ENCODE measurements at regions not wholly inside any gene's neighbourhood (a gene's known extent, or its start where the extent isn't known, plus 50 kb on each side); places are given as distances from the start of the nearest gene placed in this dataset.
"Not testable (repeated sequence)": the region's sequence is repeated elsewhere in the genome, so short reads cannot be mapped to it uniquely, and the experiment has no call there.

- no peak for DNase-seq (ENCODE audit: low spot score)
- no peaks in the 10 kb centered on the region for H3K27me3 Mint-ChIP-seq (ENCODE audit: low read depth)
- intact Hi-C loops (cut with micrococcal nuclease): no loop called here
- peaks cover 15% of the 10 kb centered on the region for H3K9me3 Mint-ChIP-seq
- H3K4me3 Mint-ChIP-seq (ENCODE audit: low read depth): no peak overlapping the region
- no peaks in the 10 kb centered on the region for H3K4me1 Mint-ChIP-seq (ENCODE audit: low read depth)
- H3K27ac Mint-ChIP-seq: no peak overlapping the region
- H3K36me3 Mint-ChIP-seq (ENCODE audit: low read depth): no peaks in the 10 kb centered on the region
Observed at GRCh38 chr5:126117044-126117443, 306.2 kb upstream of the GRAMD2B start.

DNA sequence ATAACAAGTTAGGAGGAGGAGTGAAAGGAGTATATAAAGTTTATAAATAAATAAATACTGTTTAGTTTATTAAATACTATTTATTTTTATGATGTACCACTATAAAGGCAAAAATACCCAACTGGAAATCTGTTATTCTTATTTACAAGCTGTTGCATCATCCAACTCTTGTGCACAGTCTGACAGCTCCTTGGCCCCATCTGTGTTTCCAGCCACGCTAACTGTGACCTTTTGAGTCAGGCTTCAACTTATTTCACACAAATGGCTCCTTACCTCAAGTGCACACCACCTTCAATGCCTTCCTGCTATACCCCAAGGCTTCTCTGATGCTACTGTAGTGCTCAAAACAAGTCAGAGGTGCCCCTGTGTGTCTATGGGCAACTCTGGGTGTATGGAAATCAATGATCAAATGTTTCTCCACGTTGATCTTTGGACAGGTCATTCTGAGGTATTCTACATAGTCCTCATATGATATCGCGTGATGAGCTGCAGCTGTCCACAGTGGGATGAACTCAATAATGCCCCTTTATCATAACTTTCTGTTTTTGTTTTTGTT, 303.2 kb upstream of the GRAMD2B start:
- no peaks in the 10 kb centered on the region for H3K36me3 Mint-ChIP-seq (ENCODE audit: low read depth)
- intact Hi-C loops (cut with micrococcal nuclease): no loop called here
- H3K4me1 Mint-ChIP-seq (ENCODE audit: low read depth): no peaks in the 10 kb centered on the region
- no peak overlapping the region for H3K27ac Mint-ChIP-seq
- peaks cover 8% of the 10 kb centered on the region for H3K9me3 Mint-ChIP-seq
- H3K27me3 Mint-ChIP-seq (ENCODE audit: low read depth): no peaks in the 10 kb centered on the region
- no peak for DNase-seq (ENCODE audit: low spot score)
- H3K4me3 Mint-ChIP-seq (ENCODE audit: low read depth): no peak overlapping the region

DNA sequence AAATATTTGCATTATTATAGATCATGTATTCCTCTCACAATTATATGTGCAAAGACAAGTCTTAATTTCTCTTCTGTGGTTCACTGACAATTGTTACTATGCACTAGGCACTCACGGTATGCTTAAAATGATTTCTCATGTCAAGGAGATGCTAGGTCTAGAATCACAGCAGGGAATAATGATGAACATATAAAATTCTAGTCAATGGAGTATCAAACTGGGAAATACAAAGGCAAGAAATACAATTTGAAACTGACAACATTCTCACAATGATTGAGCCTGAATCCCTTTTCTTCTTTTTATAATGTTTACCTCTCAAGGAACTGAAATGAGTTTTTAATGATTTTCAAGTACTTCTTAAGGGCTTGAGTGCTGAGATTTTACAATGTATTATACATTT, 302.3 kb upstream of the GRAMD2B start:
- H3K27me3 Mint-ChIP-seq (ENCODE audit: low read depth): no peaks in the 10 kb centered on the region
- H3K4me1 Mint-ChIP-seq (ENCODE audit: low read depth): no peaks in the 10 kb centered on the region
- H3K27ac Mint-ChIP-seq: no peak overlapping the region
- H3K4me3 Mint-ChIP-seq (ENCODE audit: low read depth): no peak overlapping the region
- intact Hi-C loops (cut with micrococcal nuclease): no loop called here
- peaks cover 8% of the 10 kb centered on the region for H3K9me3 Mint-ChIP-seq
- DNase-seq (ENCODE audit: low spot score): no peak
- no peaks in the 10 kb centered on the region for H3K36me3 Mint-ChIP-seq (ENCODE audit: low read depth)

- DNase-seq (ENCODE audit: low spot score): no peak
- no peak overlapping the region for H3K27ac Mint-ChIP-seq
- no peaks in the 10 kb centered on the region for H3K36me3 Mint-ChIP-seq (ENCODE audit: low read depth)
- peaks cover 8% of the 10 kb centered on the region for H3K9me3 Mint-ChIP-seq
- H3K4me3 Mint-ChIP-seq (ENCODE audit: low read depth): no peak overlapping the region
- intact Hi-C loops (cut with micrococcal nuclease): no loop called here
- H3K27me3 Mint-ChIP-seq (ENCODE audit: low read depth): no peaks in the 10 kb centered on the region
- H3K4me1 Mint-ChIP-seq (ENCODE audit: low read depth): no peaks in the 10 kb centered on the region
Observed at GRCh38 chr5:126122942-126123341, 300.3 kb upstream of the GRAMD2B start.

- no peak for DNase-seq (ENCODE audit: low spot score)
- intact Hi-C loops (cut with micrococcal nuclease): no loop called here
- Mint-ChIP-seq H3K4me3 (ENCODE audit: low read depth) (no peak overlapping the region), H3K27me3 (ENCODE audit: low read depth) (no peaks in the 10 kb centered on the region), H3K4me1 (ENCODE audit: low read depth) (no peaks in the 10 kb centered on the region), H3K27ac (no peak overlapping the region), H3K36me3 (ENCODE audit: low read depth) (no peaks in the 10 kb centered on the region), H3K9me3 (peaks cover 1% of the 10 kb centered on the region)
Observed at GRCh38 chr5:126124706-126125345, 298.4 kb upstream of the GRAMD2B start.

DNA sequence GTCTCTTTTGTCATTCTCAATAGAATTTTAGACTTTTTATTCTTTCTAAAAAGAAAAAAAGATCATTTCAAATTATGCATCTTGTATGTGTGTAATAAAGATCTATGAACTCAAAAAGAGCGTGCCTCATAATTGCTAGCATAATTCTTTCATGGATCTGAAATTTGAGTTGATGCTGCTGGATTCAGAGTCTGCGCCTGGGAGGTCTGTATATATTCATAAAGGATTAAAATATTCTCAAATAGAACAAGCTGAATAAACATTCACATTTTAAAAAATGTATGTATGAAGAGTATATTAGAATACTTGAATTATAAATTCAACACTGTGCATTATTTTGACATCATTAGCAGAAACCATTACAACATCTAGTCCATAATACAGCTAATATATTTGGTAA, 297.8 kb upstream of the GRAMD2B start:
- Mint-ChIP-seq H3K9me3 (peaks cover 4% of the 10 kb centered on the region), H3K4me1 (ENCODE audit: low read depth) (no peaks in the 10 kb centered on the region), H3K36me3 (ENCODE audit: low read depth) (no peaks in the 10 kb centered on the region), H3K27me3 (ENCODE audit: low read depth) (no peaks in the 10 kb centered on the region), H3K27ac (no peak overlapping the region), H3K4me3 (ENCODE audit: low read depth) (no peak overlapping the region)
- no peak for DNase-seq (ENCODE audit: low spot score)
- intact Hi-C loops (cut with micrococcal nuclease): no loop called here

- Mint-ChIP-seq H3K4me1 (ENCODE audit: low read depth) (no peaks in the 10 kb centered on the region), H3K27ac (no peak overlapping the region), H3K27me3 (ENCODE audit: low read depth) (no peaks in the 10 kb centered on the region), H3K9me3 (peaks cover 4% of the 10 kb centered on the region), H3K36me3 (ENCODE audit: low read depth) (no peaks in the 10 kb centered on the region), H3K4me3 (ENCODE audit: low read depth) (no peak overlapping the region)
- DNase-seq (ENCODE audit: low spot score): no peak
- intact Hi-C loops (cut with micrococcal nuclease): no loop called here
Observed at GRCh38 chr5:126126574-126126973, 296.6 kb upstream of the GRAMD2B start.

DNA sequence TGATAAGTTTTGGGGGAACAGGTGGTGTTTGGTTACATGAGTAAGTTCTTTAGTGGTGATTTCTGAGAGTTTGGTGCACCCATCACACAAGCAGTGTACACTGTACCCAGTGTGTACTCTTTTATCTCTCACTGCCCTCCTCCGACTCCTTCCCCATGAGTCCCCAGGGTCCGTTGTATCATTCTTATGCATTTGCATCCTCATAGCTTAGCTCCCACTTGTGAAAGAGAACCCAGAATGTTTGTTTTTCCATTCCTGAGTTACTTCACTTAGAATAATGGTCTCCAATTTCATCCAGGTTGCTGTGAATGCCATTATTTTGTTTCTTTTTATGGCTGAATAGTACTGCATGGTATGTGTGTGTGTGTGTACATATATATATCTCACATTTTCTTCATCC, 295.8 kb upstream of the GRAMD2B start:
- H3K9me3 Mint-ChIP-seq; H3K27me3 Mint-ChIP-seq (ENCODE audit: low read depth); intact Hi-C loops (cut with micrococcal nuclease); DNase-seq (ENCODE audit: low spot score); H3K27ac Mint-ChIP-seq; H3K4me3 Mint-ChIP-seq (ENCODE audit: low read depth); H3K36me3 Mint-ChIP-seq (ENCODE audit: low read depth); H3K4me1 Mint-ChIP-seq (ENCODE audit: low read depth): not testable (repeated sequence)

- intact Hi-C loops (cut with micrococcal nuclease): no loop called here
- H3K4me3 Mint-ChIP-seq (ENCODE audit: low read depth): no peak overlapping the region
- H3K27me3 Mint-ChIP-seq (ENCODE audit: low read depth): no peaks in the 10 kb centered on the region
- no peak overlapping the region for H3K27ac Mint-ChIP-seq
- no peaks in the 10 kb centered on the region for H3K36me3 Mint-ChIP-seq (ENCODE audit: low read depth)
- no peaks in the 10 kb centered on the region for H3K4me1 Mint-ChIP-seq (ENCODE audit: low read depth)
- peaks cover 4% of the 10 kb centered on the region for H3K9me3 Mint-ChIP-seq
- DNase-seq (ENCODE audit: low spot score): no peak
Observed at GRCh38 chr5:126129431-126129830, 293.8 kb upstream of the GRAMD2B start.

DNA sequence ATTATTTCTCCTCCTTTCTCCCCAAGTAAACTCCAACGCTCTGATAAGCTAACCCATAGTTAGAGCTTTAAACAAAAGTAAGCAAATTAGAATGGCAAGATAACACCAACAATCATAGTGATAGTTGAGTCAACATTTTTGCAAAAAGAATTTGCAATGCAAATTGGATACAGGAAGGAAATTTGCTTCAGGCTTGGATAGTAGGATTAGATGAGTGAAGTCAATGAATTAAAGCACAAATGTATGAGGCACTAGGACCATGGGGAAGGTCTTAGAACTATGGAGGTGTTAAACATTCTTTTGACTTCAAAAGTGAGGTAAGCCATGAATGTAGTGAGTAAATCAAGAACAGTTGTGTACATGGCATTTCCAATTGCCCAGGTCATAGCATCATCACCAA, 289.8 kb upstream of the GRAMD2B start:
- Mint-ChIP-seq H3K27me3 (ENCODE audit: low read depth) (no peaks in the 10 kb centered on the region), H3K36me3 (ENCODE audit: low read depth) (no peaks in the 10 kb centered on the region), H3K4me3 (ENCODE audit: low read depth) (no peak overlapping the region), H3K27ac (no peak overlapping the region), H3K9me3 (peaks cover 9% of the 10 kb centered on the region), H3K4me1 (ENCODE audit: low read depth) (no peaks in the 10 kb centered on the region)
- DNase-seq (ENCODE audit: low spot score): no peak
- intact Hi-C loops (cut with micrococcal nuclease): no loop called here

DNA sequence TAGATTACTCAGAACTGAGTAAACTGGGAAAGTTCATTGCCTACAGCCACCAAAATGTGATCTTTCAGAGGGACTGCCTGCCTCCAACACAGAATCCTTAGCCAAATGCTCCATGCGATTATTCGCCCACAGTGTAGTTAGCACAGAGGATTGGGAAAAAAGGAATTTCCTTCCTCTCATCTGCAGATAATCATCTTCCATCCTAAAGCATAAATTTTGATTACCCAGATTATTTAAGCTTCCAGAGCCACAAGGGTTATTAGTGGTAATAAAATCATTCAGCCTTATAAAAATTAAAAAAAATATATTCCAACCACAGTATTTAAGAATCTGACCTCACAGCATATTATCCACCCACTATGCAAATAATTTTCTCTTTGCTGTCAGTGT, 285.3 kb upstream of the GRAMD2B start:
- Mint-ChIP-seq H3K4me3 (ENCODE audit: low read depth) (no peak overlapping the region), H3K36me3 (ENCODE audit: low read depth) (no peaks in the 10 kb centered on the region), H3K27ac (no peak overlapping the region), H3K9me3 (peaks cover 11% of the 10 kb centered on the region), H3K4me1 (ENCODE audit: low read depth) (no peaks in the 10 kb centered on the region), H3K27me3 (ENCODE audit: low read depth) (no peaks in the 10 kb centered on the region)
- intact Hi-C loops (cut with micrococcal nuclease): no loop called here
- DNase-seq (ENCODE audit: low spot score): no peak

DNA sequence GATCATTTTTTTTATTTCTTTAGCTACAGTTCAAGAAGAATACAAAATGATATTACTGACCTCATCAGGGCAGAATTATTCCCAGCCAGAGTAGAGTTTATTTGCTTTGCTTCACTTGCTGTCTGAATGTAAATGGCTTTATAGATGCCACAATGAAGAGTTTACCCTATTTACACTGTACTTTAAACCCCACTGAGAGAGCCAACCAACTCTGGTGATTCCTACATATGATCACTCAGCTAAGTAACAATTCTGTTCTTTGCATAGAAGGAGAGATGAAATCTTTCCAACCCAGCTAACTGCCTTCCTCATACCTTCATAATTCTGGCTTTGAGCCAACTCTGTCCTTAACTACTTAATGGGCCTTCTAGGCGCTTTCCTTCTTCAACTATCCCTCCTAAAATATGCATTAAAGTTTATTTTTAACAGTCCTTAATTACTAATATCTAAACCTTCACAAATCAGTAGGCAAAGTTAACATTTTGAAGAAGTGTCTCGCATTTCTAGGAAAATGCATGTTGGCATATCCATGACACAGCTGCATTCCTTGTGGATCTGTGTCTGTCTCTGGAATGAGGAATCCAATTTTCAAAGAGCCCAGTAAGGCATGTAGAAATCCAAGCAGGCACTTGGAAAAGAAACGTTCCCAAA, 284.8 kb upstream of the GRAMD2B start:
- DNase-seq (ENCODE audit: low spot score): no peak
- H3K9me3 Mint-ChIP-seq: peaks cover 11% of the 10 kb centered on the region
- H3K27ac Mint-ChIP-seq: no peak overlapping the region
- intact Hi-C loops (cut with micrococcal nuclease): no loop called here
- no peaks in the 10 kb centered on the region for H3K36me3 Mint-ChIP-seq (ENCODE audit: low read depth)
- H3K4me3 Mint-ChIP-seq (ENCODE audit: low read depth): no peak overlapping the region
- H3K27me3 Mint-ChIP-seq (ENCODE audit: low read depth): no peaks in the 10 kb centered on the region
- no peaks in the 10 kb centered on the region for H3K4me1 Mint-ChIP-seq (ENCODE audit: low read depth)

DNA sequence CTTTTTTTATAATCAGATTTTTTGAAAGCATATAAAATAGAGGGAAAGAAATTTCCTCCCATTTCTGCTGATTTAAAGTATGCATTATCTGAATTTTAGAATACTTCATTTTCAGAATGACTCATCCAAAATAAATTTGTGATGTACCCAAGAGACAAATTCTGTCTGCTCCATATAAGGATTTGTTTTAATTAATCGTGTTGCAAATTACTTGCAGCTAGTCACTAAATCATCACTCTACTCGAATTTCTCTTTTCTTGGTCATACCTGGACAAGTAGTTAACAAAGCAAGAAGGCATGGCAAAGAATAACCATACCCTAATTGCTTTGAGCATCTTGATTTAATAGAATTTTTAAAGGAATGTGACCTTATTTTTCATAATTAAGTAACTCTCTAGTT, 284.1 kb upstream of the GRAMD2B start:
- H3K27ac Mint-ChIP-seq: no peak overlapping the region
- DNase-seq (ENCODE audit: low spot score): no peak

More for the DNA sequence above, 284.1 kb upstream of the GRAMD2B start:
- Mint-ChIP-seq H3K27me3 (ENCODE audit: low read depth) (no peaks in the 10 kb centered on the region), H3K4me3 (ENCODE audit: low read depth) (no peak overlapping the region), H3K36me3 (ENCODE audit: low read depth) (no peaks in the 10 kb centered on the region), H3K9me3 (peaks cover 11% of the 10 kb centered on the region), H3K4me1 (ENCODE audit: low read depth) (no peaks in the 10 kb centered on the region)
- intact Hi-C loops (cut with micrococcal nuclease): no loop called here

Data from activated T-helper 2 cell treated with anti-CD3 and anti-CD28 coated beads, Interferon-gamma antibody, Interleukin-2, Interleukin-4, amounts not matched to agents 10 μg/mL and 5 μg/mL and 100 μg/mL, durations not matched to agents 14 hours and 24 hours and 36 hours (primary cell).